Gastroesophageal sphincter (tissue), 3 donors: ENCODE measurements at regions not wholly inside any gene's neighbourhood (a gene's known extent, or its start where the extent isn't known, plus 50 kb on each side); places are given as distances from the start of the nearest gene placed in this dataset.

Experiments
- CTCF ChIP-seq, 4 experiments: fragments of 200-600 bp in 2 of 4; fragments of 450-650 bp in 2 of 4; sonication (generic) in 1 of 4; IDR thresholded peaks; one replicate each; pipeline ENCODE4 v1.5.1; 2017 to 2019; ENCODE audit warnings: antibody characterized with exemption in 4 of 4, mild to moderate bottlenecking in 2 of 4, moderate library complexity in 2 of 4
- POLR2A ChIP-seq, 2 donors: fragments of 450-650 bp; IDR thresholded peaks; one replicate each; pipeline ENCODE4 v1.6.1; 2017; ENCODE audit warnings: antibody characterized with exemption in 2 of 2, mild to moderate bottlenecking in 2 of 2, moderate library complexity in 1 of 2

- no peak for TF ChIP-seq CTCF (IDR thresholded peaks at IDR 0.05)
- no peak for TF ChIP-seq POLR2A (IDR thresholded peaks at IDR 0.05)
These were observed 1471.1 kb upstream of the ACO1 start for GRCh38 chr9:30913331-30913730.
